Upper lobe of left lung (tissue), 4 donors: ENCODE measurements at regions not wholly inside any gene's neighbourhood (a gene's known extent, or its start where the extent isn't known, plus 50 kb on each side); places are given as distances from the start of the nearest gene placed in this dataset.

Experiments
- CTCF ChIP-seq, 6 experiments: fragments of 450-650 bp in 4 of 6; fragments of 200-600 bp in 2 of 6; sonication (generic) in 2 of 6; IDR thresholded peaks; one replicate each; pipeline ENCODE4 v1.5.1; 2016 to 2019; ENCODE audit warnings: antibody characterized with exemption in 6 of 6
- EP300 ChIP-seq, 4 donors: sonication (generic); formaldehyde crosslinking; IDR thresholded peaks; one replicate each; pipeline ENCODE4 v1.5.1; 2017; ENCODE audit warnings: antibody characterized with exemption in 4 of 4, control low read depth in 2 of 4
- POLR2A ChIP-seq, 4 donors: fragments of 450-650 bp; IDR thresholded peaks; one replicate each; pipeline ENCODE4 v1.5.1; 2016 to 2017; ENCODE audit warnings: antibody characterized with exemption in 4 of 4, mild to moderate bottlenecking in 2 of 4

DNA sequence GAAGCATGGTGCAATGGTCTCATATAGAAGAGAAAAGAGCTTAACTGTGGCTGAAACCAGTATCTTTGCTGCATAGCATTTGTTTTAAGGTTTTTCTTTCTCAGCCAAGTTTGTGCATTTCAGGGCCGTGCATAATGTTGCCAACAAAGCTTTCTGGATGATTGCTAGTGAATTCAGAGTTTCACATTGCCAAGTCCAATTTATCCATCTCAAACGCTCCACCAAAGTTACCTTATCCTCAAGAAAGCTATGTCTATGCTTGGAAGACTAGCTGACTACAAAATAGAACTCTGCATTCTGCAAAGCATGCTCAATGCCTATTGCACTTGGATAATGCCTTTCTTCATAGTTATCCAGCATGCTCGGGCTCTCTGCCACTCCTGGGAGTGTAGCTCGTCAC, 535.8 kb upstream of the SGCG start:
- TF ChIP-seq CTCF (IDR thresholded peaks at IDR 0.05), result no peak
- TF ChIP-seq POLR2A (IDR thresholded peaks at IDR 0.05), result no peak
- TF ChIP-seq EP300 (IDR thresholded peaks at IDR 0.05), result no peak
